ENCODE measurements at regions not wholly inside any gene's neighbourhood (a gene's known extent, or its start where the extent isn't known, plus 50 kb on each side); places are given as distances from the start of the nearest gene placed in this dataset.

- TF ChIP-seq POLR2AphosphoS5 (IDR thresholded peaks at IDR 0.05; ENCODE audit: low read depth, low read length) (no peak), SIN3A (IDR thresholded peaks at IDR 0.05; ENCODE audit: borderline replicate concordance, insufficient read depth, low read length) (no peak), REST (IDR thresholded peaks at IDR 0.05; ENCODE audit: insufficient read depth in 1 of 2, low read depth in 2 of 2, low read length in 2 of 2) (no peak), TAF1 (IDR thresholded peaks at IDR 0.05; ENCODE audit: borderline replicate concordance, insufficient read depth, low read length) (no peak)
These were observed 117.5 kb upstream of the CDK13 start for GRCh38 chr7:39832519-39833085.

Data from PFSK-1 (cell line).